Adrenal gland (tissue), 5 donors: ENCODE measurements at regions not wholly inside any gene's neighbourhood (a gene's known extent, or its start where the extent isn't known, plus 50 kb on each side); places are given as distances from the start of the nearest gene placed in this dataset.

ENCODE experiments used
- POLR2A ChIP-seq, 2 donors: fragments of 450-650 bp; IDR thresholded peaks; one replicate each; pipeline ENCODE4 v1.6.1; 2017; ENCODE audit warnings: antibody characterized with exemption in 2 of 2, mild to moderate bottlenecking in 2 of 2, moderate library complexity in 1 of 2
- TF ChIP-seq, protein P1 (sequence below), 6 experiments: fragments of 450-650 bp in 4 of 6; fragments of 200-600 bp in 2 of 6; sonication (generic) in 1 of 6; IDR thresholded peaks; 1 replicate in 5 of 6; 2 replicates in 1 of 6; pipeline versions ENCODE4 v1.5.1 to v1.8.0; 2016 to 2021; ENCODE audit warnings: antibody characterized with exemption in 6 of 6, mild to moderate bottlenecking in 2 of 6, moderate library complexity in 1 of 6
- donor health status: DM: no; HTN: no; CAD: no.

- TF ChIP-seq, protein P1, sequence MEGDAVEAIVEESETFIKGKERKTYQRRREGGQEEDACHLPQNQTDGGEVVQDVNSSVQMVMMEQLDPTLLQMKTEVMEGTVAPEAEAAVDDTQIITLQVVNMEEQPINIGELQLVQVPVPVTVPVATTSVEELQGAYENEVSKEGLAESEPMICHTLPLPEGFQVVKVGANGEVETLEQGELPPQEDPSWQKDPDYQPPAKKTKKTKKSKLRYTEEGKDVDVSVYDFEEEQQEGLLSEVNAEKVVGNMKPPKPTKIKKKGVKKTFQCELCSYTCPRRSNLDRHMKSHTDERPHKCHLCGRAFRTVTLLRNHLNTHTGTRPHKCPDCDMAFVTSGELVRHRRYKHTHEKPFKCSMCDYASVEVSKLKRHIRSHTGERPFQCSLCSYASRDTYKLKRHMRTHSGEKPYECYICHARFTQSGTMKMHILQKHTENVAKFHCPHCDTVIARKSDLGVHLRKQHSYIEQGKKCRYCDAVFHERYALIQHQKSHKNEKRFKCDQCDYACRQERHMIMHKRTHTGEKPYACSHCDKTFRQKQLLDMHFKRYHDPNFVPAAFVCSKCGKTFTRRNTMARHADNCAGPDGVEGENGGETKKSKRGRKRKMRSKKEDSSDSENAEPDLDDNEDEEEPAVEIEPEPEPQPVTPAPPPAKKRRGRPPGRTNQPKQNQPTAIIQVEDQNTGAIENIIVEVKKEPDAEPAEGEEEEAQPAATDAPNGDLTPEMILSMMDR (IDR thresholded peaks at IDR 0.05): no peak
- TF ChIP-seq POLR2A (IDR thresholded peaks at IDR 0.05): no peak
Observed at GRCh38 chr5:82445726-82446335, 167.7 kb upstream of the RPS23 start.
